CD4-positive, alpha-beta T cell treated with Interleukin-15 for 4 hours (primary cell): ENCODE measurements at regions not wholly inside any gene's neighbourhood (a gene's known extent, or its start where the extent isn't known, plus 50 kb on each side); places are given as distances from the start of the nearest gene placed in this dataset.

Source experiments
- DNase-seq: peaks from one replicate; pipeline ENCODE4 v3.0.0-alpha.2; 2020; ENCODE audit warnings: low spot score

DNA sequence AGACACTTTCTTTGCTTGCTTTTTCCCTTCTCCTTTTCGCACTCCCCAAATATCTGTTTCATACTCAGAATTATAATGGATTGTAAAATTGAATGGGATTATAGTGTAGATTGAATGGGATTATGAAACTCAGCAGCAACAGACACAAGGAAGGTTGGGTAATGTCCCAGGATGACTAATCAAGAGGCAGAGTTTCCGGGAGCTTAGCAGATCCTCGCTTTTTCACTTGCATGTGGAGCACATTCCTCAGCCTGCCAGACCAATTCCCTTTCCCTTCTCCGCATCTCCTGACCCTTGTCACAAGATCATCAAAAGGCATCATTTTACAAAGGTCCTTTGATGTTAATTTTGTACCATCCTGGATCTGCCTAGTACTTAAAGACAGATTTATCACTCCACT is 55.1 kb upstream of the SLC1A1 start:
- DNase-seq, result no peak

GRCh38 chr9:4433379-4433778 is 56.9 kb upstream of the SLC1A1 start:
- DNase-seq, result no peak

GRCh38 chr9:4430432-4431261 is 59.6 kb upstream of the SLC1A1 start:
- DNase-seq, result no peak

DNA sequence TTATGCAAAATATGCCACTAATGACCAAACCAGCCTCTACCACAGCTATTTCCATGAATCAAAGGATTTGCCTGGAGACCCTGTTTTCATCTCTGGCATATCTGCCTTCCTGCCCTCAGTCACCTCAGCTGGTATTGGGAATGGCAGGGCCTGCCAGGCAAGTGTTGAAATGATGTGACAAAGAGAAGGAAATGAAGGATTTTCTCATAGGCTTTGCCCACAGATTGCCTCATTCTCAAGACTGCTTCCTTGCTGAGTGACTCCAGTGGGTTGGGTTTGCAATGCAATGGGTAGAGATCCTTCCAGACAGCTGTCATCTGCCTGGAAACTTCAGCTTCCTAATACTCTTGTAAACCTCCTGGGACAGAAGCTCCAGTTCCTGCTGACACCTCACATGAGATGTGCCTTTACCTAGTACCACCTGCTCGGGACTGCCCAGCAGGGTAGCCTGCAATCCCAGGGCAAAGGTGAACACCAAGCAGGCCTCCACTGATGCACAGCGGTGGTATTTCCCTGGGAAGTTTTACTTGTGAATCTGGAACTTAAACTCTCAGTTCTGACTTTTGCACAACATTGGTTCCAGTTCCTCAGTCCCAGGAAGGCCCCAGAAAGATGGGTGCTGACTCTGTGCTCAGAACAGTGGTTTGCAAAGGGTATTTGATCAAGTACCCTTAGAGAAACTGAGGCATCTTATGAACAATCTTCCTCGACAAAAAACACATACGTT is 64.8 kb upstream of the SLC1A1 start:
- DNase-seq, result no peak

DNA sequence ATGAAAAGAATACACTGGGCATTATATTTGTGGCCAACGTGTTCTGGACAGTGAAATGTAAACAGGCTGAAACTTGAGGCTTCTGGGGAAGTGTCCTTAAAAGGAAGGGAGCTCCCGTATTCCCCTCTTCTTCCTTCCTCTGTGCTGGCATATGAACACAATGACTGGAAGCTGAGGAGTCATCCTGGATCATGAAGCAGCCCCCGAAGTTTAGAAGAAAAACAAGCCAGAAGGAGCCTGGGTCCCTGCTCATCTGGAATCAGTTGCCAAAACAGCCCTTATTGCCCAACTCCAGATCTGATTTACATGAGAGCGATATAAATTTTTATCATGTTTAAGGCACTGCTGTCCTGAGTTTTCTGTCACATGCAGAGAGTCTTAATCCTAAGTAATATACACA is 65.4 kb upstream of the SLC1A1 start:
- no peak for DNase-seq

DNA sequence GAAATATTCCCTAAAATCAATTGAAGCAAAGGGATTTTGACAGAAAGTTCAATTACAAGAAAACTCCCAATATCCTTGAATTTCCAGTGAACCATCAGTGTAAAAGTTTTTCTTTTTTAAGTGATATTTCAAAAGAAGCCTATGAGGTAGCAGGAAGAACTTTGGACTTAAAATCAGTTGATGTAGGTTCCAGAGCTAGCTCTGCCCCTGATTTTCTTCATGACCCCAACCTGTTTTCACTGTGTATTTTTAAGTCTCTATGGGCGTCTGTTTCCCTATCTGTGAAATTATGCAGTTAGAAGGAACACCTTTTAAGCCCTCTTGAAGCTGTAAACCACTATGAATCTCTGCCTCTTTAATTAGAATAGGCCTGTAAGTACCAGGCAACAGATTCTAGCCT is 66.2 kb upstream of the SLC1A1 start:
- DNase-seq, result no peak

DNA sequence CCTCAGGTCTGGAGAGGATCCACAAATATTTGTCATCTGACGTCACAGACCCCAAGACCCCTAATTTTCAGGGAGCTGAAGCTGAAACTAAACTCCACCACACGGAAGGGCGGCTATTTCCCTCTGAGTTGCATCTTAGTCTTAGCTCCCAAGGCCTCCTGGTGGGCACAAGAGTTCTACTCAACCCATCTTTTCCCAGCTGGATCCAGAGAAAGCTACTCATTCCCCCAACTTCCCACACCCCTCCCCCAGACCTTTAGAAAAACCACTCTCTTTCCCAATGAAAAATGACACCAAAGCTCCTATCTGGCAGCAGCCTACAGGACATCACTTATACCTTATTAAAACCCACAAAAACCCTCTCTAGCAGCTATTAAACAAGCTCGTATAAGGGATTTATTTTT is 67.1 kb upstream of the SLC1A1 start:
- DNase-seq, result no peak

DNA sequence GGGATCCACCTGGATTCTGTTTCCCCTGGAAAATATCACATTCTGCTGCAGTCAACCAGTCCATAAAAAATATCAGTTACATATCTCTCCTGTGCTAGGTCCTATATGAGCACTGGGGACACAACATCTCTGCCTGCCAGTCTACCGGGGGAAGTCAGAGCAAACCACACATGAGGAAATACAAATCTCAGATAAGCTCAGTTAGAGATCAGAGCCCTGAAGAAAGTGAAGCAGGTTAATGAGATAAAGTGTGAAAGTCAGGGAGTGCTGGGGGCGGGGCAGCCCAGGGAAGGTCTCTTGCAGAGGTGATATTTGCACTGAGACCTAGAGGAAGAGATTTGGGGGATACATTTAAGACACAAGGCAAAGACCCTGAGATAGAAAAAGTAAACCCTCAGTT is 67.8 kb upstream of the SLC1A1 start:
- no peak for DNase-seq

GRCh38 chr9:4421847-4422246 is 68.4 kb upstream of the SLC1A1 start:
- DNase-seq, result no peak

DNA sequence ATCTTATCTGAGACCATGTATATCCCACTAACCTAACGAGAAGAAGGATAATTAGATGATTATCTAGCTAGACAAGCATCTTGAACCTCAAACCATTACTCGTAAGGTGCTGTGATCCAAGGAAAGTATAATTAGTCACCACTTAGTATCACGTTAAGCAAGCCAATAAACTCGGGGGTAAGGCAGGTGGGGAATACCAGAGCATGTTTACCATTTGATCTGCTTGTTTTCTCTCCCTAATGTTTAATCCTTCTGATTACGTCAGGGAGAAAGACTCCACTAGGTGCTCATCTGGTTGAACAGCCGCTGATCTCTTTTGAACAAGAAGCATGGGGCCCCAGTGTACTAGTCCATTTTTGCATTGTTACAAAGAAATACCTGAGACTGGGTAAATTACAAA is 69.9 kb upstream of the SLC1A1 start:
- DNase-seq, result no peak

DNA sequence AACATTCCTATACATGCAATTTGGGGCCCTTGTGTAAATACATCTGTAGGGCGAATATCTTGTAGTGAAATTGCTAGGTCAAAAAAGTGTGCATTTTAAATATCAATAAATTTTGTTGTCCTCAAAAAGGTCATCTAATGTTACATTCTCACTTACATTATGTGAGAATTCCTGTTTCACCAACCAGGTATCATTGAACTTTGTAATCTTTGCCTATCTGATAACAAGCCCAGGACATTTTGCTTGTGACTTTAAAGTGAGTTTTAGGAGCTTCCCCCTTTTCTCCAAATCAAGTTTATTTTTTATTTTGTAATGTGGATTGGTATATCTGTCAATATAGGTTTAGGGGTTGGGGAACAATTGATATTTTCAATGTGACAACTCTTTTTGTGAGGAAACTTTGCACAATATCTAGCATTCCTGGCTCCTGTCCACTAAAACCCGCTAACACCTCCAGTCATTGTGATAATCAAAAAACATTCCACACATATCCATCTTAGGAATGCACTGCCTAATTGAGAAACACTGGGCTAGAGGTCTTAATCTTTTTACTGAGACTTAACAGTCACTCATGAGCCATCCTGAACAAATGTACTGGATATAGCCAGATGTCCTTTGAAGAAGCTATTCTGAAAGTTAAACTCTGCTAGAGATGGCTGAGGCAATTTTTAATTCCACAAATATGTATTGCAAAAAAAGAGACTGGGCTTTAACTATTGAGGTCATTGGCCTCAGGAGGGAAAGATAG is 72.5 kb upstream of the SLC1A1 start:
- DNase-seq, result no peak

- no peak for DNase-seq
These were observed 73.8 kb upstream of the SLC1A1 start for GRCh38 chr9:4416467-4416866.

GRCh38 chr9:4415281-4415680 is 75.0 kb upstream of the SLC1A1 start:
- DNase-seq, result no peak

GRCh38 chr9:4413856-4414255 is 76.4 kb upstream of the SLC1A1 start:
- DNase-seq, result no peak

DNA sequence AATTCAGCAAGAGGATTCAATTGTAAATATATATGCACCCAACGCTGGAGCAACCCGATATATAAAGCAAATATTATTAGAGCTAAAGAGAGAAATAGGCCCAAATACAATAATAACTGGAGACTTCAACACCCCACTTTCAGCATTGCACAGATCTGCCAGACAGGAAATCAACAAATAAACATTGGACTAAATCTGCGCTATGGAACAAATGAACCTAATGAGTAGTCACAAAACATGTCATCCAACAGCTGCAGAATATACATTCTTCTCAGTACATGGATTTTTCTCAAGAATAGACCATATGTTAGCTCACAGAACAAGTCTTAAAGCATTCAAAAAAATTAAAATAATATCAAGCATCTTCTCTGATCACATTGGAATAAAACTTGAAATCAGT is 86.1 kb upstream of the SLC1A1 start:
- DNase-seq, result no peak

DNA sequence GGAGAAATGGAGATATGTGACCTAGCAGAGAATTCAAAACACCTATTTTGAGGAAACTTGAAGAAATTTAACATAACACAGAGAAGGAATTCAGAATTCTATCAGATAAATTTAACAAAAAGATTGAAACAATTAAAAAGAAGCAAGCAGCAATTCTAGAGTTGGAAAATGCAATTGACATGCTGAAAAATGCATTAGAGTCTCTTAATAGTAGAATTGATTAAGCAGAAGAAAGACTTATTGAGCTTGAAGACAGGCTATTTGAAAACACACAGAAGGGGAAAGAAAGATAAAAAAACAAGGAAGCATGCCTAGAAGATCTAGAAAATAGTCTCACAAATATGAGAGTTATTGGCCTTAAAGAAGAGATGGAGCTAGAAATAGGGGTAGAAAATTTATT is 87.8 kb upstream of the SLC1A1 start:
- no peak for DNase-seq

- no peak for DNase-seq
These were observed 89.5 kb upstream of the SLC1A1 start for GRCh38 chr9:4400731-4401130.

DNA sequence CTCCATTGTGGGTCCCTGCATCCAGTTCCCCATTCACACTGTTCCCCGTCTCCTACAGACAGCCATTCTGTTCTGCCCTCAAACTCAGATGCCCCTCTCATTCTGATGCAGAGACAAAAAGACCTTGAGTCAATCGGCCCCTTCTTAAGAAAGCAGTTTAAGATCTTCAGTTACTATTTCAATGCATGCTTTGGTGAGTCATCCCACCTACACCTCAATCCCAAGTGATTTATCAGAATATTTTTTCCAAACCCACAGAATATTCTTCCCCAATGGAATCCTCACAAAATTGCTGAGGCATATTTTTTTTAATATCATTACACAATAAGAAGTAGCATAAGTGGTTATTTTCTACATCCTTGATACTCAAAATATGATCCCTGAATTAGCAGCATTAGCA is 92.4 kb upstream of the SLC1A1 start:
- DNase-seq, result no peak

- DNase-seq, result no peak
These were observed 94.1 kb upstream of the GLIS3 start for GRCh38 chr9:4393806-4394523.

DNA sequence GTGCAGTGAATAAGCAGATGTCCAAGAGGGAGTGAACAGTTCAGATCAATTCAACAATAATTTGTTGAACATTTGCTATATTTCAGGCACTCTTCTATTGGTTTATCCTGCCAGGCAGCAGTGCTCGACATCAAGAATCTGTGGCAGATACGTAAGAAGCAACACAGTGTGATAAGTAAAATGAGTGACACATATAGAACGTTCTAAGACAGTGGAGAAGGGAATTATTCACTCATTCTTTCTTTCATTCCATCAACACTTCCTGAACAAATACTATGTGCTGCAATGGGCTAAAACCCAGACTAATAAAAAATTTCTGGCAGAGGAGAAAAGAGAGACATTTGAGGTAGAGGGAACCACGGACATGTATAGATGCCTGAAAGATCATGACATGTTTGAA is 89.9 kb upstream of the GLIS3 start:
- DNase-seq, result no peak

- DNase-seq, result no peak
These were observed 89.1 kb upstream of the GLIS3 start for GRCh38 chr9:4389003-4389402.

- no peak for DNase-seq
These were observed 87.0 kb upstream of the GLIS3 start for GRCh38 chr9:4386819-4387218.
